LoVo (cell line): ENCODE measurements at regions not wholly inside any gene's neighbourhood (a gene's known extent, or its start where the extent isn't known, plus 50 kb on each side); places are given as distances from the start of the nearest gene placed in this dataset.

Source experiments
- DNase-seq: peaks from one replicate; pipeline ENCODE4 v3.0.0-alpha.2; 2016; ENCODE audit warnings: low spot score

DNA sequence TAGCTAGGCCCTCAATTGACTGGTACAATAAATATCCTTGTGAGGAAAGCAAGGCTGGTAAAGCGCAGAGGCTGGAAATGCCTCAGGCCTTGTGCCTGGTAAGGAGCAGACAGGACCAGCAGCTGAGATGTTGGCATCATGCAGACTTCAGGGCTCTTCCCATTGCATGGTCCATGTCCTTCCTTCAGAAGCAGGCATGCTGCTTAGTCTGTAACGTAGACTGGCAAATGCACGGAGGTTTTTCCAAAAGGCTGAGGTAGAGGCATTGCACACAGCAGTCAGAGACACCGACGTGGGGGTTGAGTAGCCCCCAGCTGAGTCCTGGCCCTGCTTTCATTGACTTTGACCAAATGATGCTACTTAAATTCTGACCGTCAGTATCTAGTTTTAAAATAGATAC is 87.1 kb downstream of the ADRB2 start:
- no peak for DNase-seq

DNA sequence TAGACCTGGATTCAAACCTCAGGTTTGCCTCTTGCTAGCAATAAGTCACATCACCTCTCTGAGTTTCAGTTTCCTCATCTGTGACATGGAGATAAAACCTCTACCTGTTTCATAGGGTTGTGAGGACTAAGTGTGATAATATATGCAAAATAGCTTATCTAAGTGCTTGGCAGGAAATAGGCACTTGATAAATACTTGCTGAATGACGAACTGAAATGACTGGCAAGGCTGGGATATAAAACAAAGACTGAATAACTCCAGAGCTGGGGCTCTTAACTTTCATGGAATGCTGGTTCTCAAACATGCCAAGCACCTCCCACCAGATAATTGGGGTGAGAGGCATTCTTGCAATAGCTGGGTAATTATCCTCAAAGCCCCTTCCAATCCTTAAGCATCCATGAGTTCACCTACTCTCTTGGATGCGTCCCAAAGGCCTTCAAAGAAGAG is 87.6 kb downstream of the ADRB2 start:
- peak; percentile 63 for DNase-seq

DNA sequence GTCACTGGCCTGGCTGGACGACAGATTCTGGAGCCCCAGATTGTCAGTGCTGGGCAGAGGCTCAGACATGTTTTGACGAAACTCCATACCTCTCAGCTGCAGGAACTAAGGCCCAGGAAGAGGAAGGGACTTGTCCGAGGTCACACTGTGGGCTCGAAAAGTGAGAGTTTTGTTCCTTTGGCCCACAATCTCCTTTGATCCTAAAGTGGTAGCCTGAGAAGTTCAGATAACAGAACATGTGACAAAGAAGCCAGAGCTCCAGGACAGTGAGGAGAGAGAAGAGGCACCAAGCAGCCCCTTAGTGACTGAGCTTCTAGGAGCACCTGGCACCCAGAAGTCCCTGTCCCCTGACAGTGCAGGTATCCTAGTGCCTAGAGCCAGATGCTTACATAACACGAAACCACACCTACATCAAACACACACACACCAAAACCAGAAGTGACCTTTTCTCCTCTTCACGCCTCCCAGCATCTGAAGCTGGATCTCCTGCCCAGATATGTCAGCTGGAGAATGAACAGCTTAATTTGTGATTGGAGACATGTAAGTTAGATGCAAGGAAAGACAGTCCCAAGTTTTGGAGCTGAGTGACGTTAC is 88.9 kb downstream of the ADRB2 start:
- DNase-seq, result no peak

DNA sequence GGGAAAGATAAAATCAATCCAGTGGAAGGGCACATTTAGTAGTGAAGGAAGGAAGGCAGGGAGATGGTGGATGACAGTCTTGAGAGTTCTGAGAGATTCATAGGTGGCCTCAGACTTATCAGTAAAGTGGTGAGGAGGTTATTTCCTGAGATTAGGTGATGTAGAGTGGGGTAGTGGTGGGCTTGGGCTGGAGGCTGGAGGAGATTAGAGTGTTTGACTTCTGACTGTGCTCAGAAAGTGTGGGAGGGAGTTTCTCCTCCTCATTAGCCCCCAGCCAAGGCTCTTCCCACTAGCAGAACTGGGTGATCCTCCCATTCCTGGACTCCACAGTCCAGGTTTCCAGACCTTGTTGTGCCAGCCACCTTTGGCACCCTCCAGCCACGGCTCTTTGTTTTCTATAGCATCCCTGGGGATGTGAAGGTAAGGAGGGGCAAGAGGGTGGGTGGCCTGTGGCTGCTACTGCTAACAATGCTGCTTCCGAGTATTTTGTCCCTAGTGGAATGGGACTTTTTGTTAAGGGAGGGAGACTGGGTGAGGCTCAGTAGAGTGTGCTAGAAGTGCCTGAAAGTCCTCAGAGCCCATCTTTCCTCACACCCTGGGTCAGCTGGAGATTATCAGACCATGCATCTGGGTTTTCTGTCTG is 94.4 kb downstream of the ADRB2 start:
- DNase-seq, result no peak

DNA sequence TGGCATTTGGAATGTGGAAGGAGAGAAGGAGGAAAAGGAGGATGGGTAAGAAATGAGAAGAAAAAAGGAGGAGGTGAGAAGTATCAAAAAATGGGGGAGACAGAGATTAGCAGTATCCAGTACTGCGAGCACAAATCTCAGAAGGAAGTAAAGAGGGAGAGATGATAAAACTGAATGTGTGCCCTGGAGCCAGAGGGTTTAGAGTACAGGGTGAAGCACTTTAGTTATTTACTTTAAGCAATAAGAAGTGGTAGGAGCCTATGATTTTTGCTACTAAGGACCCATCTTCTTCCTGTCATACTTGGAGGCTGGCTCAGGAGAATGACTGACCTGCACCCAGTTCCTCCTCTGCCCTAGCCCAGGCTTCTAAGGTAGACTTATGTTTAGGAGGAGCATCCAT is 94.9 kb downstream of the ADRB2 start:
- no peak for DNase-seq

DNA sequence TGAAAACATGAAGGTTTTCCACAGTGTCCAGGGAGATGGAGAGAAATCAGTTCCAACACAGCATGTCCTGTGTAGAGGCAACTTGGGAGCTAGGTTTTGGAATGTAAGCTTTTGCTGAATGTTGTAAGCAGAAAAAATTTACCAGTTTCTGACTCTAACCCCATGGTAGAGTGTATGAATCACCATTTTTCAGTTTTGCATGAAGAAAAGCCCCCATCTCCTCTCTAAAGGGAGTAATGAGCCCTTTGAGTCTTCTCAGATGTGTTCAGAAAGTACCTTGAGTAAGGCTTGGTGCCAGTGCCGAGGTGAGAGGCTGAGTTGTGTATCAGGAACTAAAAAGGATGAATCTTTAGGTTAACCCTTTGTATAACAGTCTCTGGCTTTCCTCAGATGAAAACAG is 96.2 kb downstream of the ADRB2 start:
- no peak for DNase-seq

DNA sequence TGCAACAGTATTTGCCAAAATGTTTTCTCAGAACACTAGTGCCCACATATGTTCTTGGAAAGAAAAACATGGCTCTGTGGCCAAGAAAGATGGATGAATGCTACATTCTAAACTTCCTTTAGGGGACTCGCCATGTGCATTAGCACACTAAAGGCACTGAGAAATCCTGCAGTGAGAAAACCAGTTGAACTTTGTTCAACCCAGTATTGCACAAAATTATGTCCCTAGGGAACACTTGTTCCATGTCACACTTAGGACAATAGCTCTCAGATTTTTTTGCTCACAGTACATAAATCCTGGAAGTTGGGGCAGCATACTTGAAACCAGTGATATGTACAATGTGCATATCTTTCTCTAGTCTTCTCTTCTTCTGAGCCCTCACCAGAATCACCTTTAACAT is 96.6 kb downstream of the ADRB2 start:
- no peak for DNase-seq

DNA sequence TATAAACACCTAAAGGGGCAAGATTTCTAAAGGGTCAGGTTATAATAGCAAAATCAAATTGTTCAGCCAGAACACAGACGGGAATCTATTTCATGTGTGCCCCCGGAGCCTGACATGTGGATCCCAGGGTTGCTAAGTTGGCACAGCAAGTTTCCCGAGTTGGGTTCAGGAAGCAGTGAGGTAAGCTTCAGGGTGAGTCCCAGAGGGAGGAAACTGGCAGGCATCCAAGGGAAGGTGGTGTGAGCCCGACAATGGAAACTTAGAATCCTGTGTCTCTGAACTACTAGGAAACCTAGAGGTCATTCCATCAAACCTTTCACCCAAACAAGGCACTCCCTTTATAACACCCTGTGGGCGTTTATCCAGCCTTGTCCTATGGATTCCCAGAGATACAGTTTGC is 98.4 kb downstream of the ADRB2 start:
- peak; percentile 41 for DNase-seq

DNA sequence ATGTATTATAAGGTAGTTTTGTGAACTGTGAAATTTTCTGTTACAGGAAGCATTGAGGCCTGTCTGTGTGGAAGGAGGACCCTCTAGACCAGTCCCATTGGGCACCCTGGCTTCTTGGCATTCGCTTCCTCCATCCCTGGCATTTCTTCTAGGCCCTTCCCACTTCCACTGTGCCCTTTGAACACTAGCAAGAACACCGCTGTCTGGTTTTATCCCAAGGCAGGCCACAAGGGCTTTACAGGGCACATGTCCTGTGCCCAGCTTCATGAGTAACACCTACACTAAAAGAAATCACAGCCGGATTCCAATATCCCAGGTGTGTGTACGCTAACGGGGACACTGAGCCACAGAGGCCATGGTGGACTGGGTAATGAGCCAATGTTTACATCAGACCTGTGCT is 99.8 kb downstream of the ADRB2 start:
- no peak for DNase-seq

DNA sequence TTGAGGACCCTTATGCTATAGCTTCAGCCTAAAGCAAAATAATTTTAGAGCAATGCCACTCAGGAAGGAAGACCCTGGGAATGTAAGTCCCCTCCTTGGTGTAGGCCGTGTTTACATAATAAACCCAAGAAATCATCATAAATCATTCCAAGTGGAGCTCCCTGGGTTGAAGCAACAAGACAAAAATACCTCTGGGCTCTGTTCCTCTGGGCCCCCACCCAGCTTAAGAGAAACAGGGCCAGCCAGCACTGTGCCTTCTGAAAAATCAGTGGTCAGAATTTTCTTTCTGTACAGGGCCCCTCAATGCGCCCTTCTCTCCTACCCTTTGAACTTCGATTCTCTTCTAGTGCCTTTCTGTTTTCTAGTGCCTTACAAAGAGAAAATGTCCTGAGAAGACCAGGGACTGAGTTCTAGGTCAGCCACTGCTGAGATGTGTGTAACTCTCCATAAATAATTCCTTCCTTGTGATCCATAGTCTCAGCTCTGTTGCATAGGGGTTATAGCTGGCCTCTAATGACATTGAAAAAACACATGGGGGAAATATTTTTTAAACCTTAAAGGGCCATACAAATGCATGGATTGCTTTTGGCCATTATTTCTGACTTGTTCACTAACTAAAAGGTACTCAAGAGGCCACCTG is 101.0 kb downstream of the ADRB2 start:
- no peak for DNase-seq

DNA sequence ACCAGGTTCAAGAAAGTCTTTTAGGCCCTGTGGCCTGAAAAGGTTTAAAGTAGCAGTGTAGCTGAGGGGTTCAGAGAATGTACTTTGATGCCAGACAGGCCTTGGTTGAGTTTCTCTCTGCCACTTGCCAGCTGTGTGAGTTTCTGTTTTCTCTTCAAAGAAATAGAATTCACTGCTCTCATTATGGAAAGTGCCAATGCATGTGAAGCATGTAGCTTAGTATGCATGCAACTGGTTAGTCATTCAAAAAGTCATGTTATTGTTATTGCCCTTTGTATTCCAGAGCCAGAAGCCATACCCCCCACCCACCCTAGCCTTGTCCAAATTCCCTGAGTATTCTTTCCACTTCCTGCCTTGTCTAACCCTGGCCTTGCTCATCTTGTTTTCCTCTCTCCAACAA is 101.7 kb downstream of the ADRB2 start:
- no peak for DNase-seq

DNA sequence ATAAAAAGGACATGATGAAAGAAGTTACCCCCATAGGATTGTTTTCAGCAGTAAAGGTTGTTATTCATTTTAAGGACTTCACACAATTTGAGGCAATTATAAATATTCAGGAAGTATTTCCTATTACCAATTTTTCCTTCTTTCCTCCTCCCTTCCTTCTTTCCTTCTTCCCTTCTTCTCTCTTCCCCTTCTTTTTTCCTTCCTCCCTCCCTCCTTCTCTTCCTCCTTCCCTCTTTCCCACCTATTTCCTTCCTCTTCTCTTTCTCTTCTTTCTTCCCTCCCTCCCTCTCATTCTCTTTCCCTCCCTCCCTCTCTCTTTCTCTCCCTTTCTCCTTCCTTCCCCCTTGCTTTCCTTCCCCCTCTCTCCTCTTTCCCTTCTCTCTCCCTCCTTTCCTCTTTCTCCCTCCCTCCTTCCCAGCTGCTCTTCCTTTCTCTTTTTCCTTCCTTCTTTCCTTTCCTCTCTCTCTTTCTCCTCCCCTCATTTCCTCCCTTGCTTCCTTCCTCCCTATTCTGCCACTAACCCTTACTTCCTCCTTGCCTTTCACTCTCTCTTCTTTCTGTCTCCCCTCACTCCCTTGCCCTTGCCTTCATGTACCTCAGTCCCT is 105.1 kb downstream of the ADRB2 start:
- DNase-seq, result no peak

DNA sequence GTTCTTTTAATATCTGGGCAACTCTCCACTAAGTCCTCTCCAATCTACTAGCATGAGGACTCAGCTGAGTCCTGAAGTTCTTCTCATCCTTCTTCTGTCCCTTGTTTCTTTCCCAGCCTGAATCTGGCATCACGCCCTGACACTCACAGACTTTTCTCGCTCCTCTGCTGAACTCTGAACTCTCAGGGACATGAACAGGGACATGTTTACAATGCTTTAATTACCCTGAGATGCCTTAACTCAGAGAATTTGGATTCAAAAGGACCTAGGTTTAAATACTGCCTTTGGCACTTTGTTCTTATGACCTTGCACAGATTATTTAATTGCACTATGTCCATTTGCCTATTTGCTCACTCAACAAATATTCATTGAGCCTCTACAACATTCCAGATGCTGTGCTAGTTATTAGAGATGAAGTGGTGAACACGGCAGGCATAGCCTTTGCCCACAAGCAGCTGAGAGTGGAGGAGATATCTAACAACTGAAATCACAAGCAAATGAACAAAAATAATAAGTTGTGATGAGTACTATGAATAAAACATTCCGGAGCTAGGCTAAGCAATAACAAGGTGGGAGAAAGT is 106.0 kb downstream of the ADRB2 start:
- no peak for DNase-seq

DNA sequence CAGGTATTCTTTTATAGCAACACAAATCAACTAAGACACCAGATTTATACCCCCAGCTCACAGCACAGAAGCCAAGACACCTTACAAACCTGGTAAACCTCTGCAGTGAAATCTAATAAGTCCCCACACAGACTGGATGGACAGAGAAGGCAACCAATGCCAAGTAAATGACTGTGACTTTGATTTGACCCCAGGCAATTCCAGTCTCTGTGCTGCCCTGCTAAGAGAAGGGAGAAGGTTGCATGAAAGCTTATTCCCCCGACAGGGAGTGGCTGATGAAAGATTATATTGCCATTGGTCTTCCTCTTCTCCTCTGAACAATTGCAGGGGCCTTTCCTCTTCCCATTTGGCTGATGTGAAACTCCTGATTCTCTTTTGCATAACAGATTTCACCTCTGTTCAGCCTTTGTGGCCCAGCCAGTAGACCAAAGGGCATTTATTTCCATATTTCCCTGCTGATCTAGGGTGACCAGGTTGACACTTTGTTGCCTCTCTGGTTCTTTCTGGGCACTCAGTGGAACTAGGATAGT is 107.6 kb downstream of the ADRB2 start:
- DNase-seq, result no peak

DNA sequence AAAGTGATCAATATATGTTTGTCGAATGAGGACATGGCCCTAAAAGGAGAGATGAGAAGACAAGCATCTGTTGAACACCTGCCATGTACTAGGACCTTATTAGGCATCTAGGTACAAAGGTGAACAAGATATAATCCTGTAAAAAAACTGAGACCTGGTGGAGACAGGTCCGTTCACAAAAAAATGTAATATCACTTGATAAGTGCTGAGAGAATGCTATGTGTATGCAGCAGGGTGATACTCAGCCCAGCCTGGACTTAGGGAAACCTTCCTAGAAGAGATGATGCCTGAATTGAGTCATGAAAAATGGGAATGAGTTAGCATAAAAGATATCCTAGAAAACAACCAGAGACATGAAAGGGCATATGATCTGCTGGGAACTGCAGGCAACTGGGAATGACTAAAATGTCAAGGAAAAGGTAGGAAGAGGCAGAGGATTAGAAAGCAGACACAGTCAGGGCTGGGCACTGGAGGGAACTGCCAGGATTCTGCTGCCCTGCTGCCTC is 108.5 kb downstream of the ADRB2 start:
- DNase-seq, result no peak

DNA sequence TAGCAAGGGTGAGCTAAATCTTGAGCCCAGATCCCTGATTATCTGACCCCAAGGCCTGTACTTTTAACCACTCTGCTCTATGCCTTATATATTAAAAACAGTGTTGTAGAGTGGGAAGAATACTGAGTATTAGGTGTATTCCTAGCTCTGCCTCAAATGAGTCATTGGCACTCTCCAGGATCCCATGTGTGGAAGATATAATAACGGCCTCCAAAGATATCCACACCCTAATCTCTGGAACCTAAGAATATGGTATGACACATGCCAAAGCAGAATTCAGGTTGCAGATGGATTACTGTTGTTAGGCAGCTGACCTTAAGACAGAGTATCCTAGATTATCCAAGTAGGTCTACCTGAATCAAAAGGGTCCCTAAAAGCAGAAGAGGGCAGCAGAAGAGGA is 110.8 kb downstream of the ADRB2 start:
- no peak for DNase-seq

DNA sequence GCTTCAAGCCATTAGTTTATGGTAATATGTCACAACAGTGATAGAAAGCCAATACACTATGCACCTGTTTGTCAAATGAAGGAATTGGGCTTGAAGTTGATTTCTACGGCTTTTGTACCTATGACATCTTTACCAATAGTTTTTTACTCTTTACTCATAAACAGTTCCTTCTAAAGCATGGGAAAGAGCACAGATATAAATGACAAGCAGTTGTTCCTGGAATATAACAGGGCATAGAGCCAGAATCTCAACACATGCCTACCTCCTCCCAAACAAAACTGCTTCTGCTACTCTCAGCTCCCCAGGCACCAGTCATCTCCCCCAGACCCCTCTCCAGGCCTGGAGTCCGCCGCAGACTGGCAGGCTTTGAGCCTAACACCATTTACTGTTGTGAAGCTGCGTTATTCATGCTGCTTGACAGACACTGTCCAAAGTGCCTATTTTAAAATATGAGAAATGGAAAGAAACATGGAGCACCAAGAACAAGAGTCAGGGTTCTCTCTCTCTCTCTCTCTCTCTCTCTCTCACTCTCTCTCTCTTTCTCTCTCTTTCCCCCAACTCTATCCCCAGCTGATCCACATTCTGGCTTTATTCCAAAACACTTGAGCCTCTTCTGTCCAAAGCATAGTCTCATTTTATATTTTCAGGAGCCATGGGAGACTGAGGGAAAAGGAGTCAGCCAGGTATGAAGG is 111.6 kb downstream of the ADRB2 start:
- DNase-seq, result no peak

DNA sequence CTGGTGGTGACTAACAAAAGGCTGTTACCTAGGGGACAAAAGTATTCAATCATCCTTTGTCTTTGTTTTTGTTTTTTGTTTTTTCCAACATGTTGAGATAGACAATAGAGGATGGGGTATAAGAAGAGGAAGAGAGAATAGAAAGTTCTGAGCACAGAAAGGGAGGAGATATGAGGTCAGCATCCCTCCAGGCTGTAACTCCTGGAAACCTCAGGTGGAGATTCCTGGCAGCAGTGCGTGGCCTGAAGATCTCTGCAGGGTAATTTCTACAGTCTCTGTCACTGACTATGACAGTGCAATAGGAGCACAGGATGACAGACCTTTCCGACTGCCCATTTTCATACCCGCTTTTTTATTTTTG is 112.1 kb downstream of the ADRB2 start:
- DNase-seq, result no peak

DNA sequence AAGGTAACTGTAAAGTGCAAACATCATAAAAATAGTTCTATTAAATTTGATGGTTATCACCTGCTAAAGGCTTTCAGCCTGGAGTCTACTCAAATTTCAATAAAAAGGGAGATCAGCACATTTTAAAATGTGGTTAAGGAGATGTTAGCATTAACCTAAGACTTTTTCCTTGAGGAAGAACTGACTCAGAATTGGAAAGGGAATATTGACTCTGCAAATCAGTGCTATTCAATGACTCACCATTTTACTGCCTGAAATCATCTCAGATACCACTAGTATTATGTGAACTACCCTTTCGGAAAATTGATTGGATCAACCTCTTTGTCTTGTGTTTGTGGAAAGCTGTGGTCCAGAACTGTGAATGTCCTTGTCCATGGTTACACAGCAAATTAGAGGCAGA is 113.3 kb downstream of the ADRB2 start:
- peak; percentile 14 for DNase-seq

DNA sequence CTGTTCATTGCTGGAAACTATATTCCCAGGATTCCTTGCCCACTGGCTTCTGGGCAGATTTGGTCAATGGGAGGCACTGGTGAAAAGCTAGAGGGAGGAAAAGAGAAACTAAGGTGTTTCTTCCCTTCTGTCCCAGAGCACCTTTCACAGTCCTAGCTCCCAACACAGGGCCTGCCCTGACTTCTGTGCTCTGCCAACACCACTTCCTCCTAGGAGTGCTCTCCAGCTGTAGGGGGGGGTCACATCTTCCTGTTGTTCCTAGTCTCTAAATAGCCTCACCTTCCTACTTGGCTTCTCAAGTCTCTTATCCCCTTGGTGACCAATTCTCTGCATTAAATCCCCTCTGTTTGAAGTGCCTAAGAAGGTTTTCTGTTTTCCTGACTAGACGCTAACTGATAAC is 115.4 kb downstream of the ADRB2 start:
- no peak for DNase-seq

DNA sequence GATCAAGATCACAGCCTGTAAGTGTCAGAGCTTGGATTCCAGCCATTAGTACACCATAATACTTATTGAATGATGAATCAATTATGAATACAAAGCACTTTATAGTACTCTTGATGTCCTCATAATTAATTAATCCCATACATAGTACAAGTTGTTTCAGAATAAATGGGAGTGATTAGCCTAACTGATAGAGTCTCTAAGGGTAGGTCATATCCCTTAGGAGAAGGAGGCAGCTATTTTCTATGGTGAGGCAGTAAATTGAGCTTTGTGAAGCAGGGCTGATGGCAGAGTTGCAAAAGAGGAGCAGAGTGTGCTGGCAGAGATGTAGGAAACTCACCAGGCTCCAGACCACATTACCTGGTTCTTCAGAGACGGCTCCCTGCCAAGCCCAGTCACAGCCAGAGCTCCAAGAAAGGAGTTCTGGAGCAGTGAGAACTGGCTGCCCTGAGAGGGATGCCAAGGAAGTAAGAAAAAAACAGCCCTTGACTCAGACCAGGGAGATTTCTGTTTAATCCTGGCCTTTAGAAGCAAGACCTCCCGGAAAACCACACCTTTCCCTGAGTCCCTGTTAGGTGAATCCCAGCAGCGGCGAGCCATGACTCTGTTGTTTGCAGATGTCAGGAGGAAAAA is 112.9 kb downstream of the SH3TC2 start:
- peak; percentile 17 for DNase-seq

DNA sequence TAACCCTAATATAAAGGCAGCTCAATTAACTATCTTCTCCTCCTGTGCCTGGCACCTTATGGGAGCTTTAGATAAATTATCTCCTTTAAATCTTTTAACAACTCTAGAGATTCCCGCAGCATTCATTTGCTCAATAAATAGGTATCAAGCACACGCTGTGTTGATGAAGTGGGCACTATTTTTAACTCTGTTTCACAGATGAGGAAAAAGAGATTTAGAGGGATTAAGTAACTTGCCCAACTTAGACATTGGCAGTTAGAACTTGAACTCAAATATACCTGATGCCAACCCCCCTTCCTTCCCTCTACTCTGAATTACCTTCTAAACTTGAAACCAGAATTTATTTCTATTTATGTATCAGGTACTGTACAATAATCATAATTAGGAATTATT is 112.4 kb downstream of the SH3TC2 start:
- no peak for DNase-seq
